ENCODE measurements at regions not wholly inside any gene's neighbourhood (a gene's known extent, or its start where the extent isn't known, plus 50 kb on each side); places are given as distances from the start of the nearest gene placed in this dataset.

DNA sequence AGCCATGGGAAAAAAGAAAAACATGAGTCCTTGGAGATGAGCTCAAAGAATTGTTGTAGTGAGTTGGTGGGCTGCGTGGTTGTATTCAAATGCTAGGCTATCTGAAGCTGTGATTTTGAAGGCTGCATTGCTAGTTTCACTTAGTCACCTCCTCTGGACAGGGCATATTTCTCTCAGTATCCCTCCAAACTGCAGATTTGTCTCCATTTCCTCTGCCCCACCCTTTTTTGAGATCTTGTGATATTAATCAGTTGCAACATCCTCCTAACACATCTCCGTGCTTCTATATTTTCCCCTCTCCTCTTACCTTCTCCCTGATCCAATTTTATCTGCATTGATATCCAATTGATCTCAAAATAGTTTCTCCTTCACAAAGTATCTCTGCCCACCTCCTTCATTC lies 1048.0 kb upstream of the WWC1 start:
- H3K27ac ChIP-seq (ENCODE audit: low read depth, low read length): no peak overlapping the region
- H3K4me1 ChIP-seq (ENCODE audit: control insufficient read depth, insufficient read depth, low read length): no peaks in the 10 kb centered on the region
- no peaks in the 10 kb centered on the region for H3K36me3 ChIP-seq (ENCODE audit: control insufficient read depth, insufficient read depth, low read length)
- no peak overlapping the region for H3K9ac ChIP-seq (ENCODE audit: low read length)
- no peaks in the 10 kb centered on the region for H3K27me3 ChIP-seq (ENCODE audit: control insufficient read depth, insufficient read depth, low read length)
- H3K4me3 ChIP-seq (ENCODE audit: low read length): no peak overlapping the region

GRCh38 chr5:167244583-167244982 lies 1046.9 kb upstream of the WWC1 start:
- H3K4me1 ChIP-seq (ENCODE audit: control insufficient read depth, insufficient read depth, low read length): no peaks in the 10 kb centered on the region

DNA sequence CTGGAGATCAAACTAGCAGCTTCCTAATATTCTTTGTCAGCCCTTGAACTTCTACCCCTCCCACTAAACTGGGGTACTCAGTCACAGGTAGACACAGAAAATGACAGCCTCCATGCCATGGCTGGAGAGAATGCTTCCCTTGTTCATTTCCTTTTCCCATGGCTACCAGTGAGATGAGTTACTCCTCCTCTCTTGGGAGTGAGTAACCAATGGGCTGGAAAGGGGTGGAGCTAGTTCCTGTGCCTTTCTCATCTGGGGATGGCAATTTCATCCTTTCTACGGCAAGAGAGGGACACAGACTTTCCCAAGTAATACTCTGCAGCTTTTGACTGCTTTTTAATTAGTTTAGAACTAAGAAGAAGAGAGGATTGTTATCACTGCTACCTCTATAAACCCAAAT lies 1045.6 kb upstream of the WWC1 start:
- Histone ChIP-seq H3K4me1 (ENCODE audit: control insufficient read depth, insufficient read depth, low read length) (no peaks in the 10 kb centered on the region), H3K9ac (ENCODE audit: low read length) (no peak overlapping the region), H3K27ac (ENCODE audit: low read depth, low read length) (no peak overlapping the region), H3K36me3 (ENCODE audit: control insufficient read depth, insufficient read depth, low read length) (no peaks in the 10 kb centered on the region), H3K27me3 (ENCODE audit: control insufficient read depth, insufficient read depth, low read length) (no peaks in the 10 kb centered on the region), H3K4me3 (ENCODE audit: low read length) (no peak overlapping the region)

More at GRCh38 chr5:167244583-167244982, 1046.9 kb upstream of the WWC1 start:
- no peak overlapping the region for H3K4me3 ChIP-seq (ENCODE audit: low read length)
- no peaks in the 10 kb centered on the region for H3K36me3 ChIP-seq (ENCODE audit: control insufficient read depth, insufficient read depth, low read length)
- no peaks in the 10 kb centered on the region for H3K27me3 ChIP-seq (ENCODE audit: control insufficient read depth, insufficient read depth, low read length)
- no peak overlapping the region for H3K9ac ChIP-seq (ENCODE audit: low read length)
- H3K27ac ChIP-seq (ENCODE audit: low read depth, low read length): no peak overlapping the region

DNA sequence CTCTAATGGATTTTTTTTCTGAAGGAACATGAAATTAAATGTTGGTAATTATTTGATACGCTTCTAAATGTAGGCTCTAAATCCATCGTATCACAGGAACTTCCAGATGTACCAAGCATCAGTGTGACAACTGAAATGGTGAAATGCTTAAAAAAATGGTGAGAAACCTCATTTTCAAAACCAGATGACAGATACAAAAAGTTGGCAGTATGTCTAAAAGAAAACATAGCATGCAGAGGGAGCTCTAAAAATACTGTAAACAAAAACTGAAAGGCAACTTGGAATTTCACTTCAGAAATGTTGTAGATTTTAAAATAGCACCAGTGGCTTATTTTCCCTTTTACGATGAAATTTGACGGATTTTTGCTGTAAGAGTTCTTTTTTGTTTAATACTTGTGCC lies 1043.6 kb upstream of the WWC1 start:
- no peak overlapping the region for H3K9ac ChIP-seq (ENCODE audit: low read length)
- H3K36me3 ChIP-seq (ENCODE audit: control insufficient read depth, insufficient read depth, low read length): no peaks in the 10 kb centered on the region
- H3K27me3 ChIP-seq (ENCODE audit: control insufficient read depth, insufficient read depth, low read length): no peaks in the 10 kb centered on the region
- H3K4me1 ChIP-seq (ENCODE audit: control insufficient read depth, insufficient read depth, low read length): no peaks in the 10 kb centered on the region
- H3K27ac ChIP-seq (ENCODE audit: low read depth, low read length): no peak overlapping the region
- H3K4me3 ChIP-seq (ENCODE audit: low read length): no peak overlapping the region

DNA sequence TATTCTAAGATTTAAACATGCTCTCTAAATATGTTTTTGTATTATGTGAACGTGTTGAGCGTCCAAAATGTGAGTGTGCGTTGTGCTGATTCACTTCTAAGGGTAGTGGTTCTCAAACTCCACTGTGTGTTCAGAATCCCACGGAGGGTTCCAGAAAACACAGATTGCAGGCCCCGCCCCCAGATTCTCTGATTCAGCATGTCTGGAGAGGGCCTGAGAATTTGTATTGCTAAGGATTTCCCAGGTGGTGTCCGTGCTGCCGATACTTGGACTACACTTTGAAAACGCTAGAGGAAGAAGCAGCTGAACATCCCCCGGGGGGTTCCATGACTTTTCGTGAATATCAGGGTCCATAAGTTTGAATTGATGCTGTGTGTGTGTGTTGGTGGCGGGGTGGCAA lies 1043.2 kb upstream of the WWC1 start:
- Histone ChIP-seq H3K9ac (ENCODE audit: low read length) (no peak overlapping the region), H3K27me3 (ENCODE audit: control insufficient read depth, insufficient read depth, low read length) (no peaks in the 10 kb centered on the region), H3K4me3 (ENCODE audit: low read length) (no peak overlapping the region), H3K4me1 (ENCODE audit: control insufficient read depth, insufficient read depth, low read length) (no peaks in the 10 kb centered on the region), H3K27ac (ENCODE audit: low read depth, low read length) (no peak overlapping the region), H3K36me3 (ENCODE audit: control insufficient read depth, insufficient read depth, low read length) (no peaks in the 10 kb centered on the region)

DNA sequence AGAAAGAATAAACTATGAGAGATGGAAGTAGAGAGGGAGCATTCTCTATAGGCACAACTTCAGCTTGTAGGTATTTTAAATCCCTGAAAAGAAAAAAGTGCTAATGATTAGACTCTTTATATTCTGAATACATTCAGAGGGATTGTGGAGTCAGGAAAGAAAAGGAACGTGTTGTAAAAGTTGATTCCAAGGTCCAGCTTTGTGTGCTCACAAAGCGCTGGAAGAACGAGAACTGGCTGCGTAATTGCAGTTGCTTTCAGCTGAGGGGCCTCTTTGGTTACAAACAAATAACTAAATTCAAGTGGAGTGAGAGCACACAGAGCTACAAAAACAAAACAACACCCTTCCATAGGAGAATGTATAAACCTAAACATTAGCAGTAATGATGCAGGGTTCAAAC lies 1040.4 kb upstream of the WWC1 start:
- Histone ChIP-seq H3K27ac (ENCODE audit: low read depth, low read length) (no peak overlapping the region), H3K4me1 (ENCODE audit: control insufficient read depth, insufficient read depth, low read length) (no peaks in the 10 kb centered on the region), H3K9ac (ENCODE audit: low read length) (no peak overlapping the region), H3K27me3 (ENCODE audit: control insufficient read depth, insufficient read depth, low read length) (no peaks in the 10 kb centered on the region), H3K36me3 (ENCODE audit: control insufficient read depth, insufficient read depth, low read length) (no peaks in the 10 kb centered on the region), H3K4me3 (ENCODE audit: low read length) (no peak overlapping the region)

DNA sequence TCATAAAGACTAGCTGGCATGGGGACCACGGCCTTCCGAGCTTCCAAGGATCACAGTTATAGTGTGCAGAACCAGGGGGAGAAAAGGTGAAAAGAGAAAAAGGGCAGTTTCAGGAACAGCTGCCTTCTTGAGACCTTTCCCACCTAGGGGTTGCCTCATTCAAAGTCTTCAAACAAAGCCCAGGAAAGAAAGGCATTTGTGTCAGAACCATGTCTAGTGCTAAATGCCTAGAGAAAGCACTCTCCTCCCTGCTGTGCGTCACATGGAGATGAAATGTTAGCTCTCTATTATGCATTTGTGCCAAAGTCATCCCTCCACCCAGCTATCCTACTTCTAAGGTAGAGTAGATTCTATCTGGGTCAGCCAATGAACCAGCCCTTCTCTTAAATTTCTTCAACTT lies 1037.3 kb upstream of the WWC1 start:
- Histone ChIP-seq H3K27ac (ENCODE audit: low read depth, low read length) (no peak overlapping the region), H3K9ac (ENCODE audit: low read length) (no peak overlapping the region), H3K4me3 (ENCODE audit: low read length) (no peak overlapping the region), H3K36me3 (ENCODE audit: control insufficient read depth, insufficient read depth, low read length) (no peaks in the 10 kb centered on the region), H3K4me1 (ENCODE audit: control insufficient read depth, insufficient read depth, low read length) (no peaks in the 10 kb centered on the region), H3K27me3 (ENCODE audit: control insufficient read depth, insufficient read depth, low read length) (no peaks in the 10 kb centered on the region)

GRCh38 chr5:167255926-167256325 lies 1035.5 kb upstream of the WWC1 start:
- H3K27me3 ChIP-seq (ENCODE audit: control insufficient read depth, insufficient read depth, low read length): no peaks in the 10 kb centered on the region
- H3K9ac ChIP-seq (ENCODE audit: low read length): no peak overlapping the region
- no peaks in the 10 kb centered on the region for H3K36me3 ChIP-seq (ENCODE audit: control insufficient read depth, insufficient read depth, low read length)
- H3K27ac ChIP-seq (ENCODE audit: low read depth, low read length): no peak overlapping the region
- no peak overlapping the region for H3K4me3 ChIP-seq (ENCODE audit: low read length)
- H3K4me1 ChIP-seq (ENCODE audit: control insufficient read depth, insufficient read depth, low read length): no peaks in the 10 kb centered on the region

DNA sequence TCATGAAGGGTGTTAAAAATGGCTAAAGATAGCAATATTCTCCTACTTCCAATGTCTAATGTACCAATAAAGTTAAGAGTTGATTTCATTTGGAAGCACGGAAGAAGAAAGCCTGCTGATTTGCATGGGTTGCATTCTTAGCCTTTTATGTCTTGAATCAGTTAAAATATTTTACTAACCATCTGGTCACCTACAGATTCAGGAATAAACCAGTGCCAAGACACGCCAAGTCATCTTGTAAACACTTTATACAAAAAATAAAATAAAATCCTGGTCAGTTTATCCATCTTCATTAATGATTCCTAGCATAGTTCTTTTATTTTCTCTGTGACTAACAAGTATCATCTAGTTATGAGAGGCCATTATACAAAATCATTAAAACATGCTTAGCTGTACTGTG lies 1031.6 kb upstream of the WWC1 start:
- H3K4me3 ChIP-seq (ENCODE audit: low read length): no peak overlapping the region
- no peaks in the 10 kb centered on the region for H3K4me1 ChIP-seq (ENCODE audit: control insufficient read depth, insufficient read depth, low read length)
- no peaks in the 10 kb centered on the region for H3K27me3 ChIP-seq (ENCODE audit: control insufficient read depth, insufficient read depth, low read length)
- no peak overlapping the region for H3K27ac ChIP-seq (ENCODE audit: low read depth, low read length)
- H3K9ac ChIP-seq (ENCODE audit: low read length): no peak overlapping the region
- H3K36me3 ChIP-seq (ENCODE audit: control insufficient read depth, insufficient read depth, low read length): no peaks in the 10 kb centered on the region

DNA sequence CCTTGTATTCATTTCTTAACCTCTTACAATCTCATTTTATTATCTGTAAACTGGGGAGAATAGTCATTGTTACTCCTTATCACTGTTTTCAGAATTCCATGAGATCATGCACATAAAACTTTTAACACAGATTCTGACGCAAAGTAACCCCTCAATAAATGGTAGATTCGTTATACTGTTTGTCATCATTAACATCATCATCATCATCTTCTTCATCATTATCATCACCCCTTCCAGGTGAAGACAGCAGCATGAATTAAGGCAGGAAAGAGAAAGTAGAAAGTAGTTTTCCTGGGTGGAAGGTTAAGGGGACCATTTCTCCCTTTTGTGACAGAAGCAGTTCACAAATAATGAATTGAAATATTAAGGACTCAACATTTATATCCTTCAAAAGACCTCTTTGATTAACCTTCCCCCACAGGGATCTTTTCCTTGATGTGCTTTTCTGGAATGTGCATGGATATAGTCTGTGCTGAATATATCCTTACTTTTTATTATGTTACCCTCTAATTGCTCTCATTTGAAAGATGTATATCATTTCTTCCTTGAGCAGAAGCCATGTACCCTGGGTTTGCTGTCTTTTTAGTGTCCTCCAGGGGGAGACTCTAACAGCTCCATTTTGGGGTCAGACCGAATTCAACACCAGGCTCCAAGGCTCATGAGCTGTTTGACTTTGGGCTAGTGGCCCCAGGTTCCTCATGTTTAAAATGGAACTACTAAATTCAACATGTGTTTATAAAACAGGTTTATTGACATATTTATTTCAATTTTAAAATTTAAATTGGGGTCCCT lies 1029.9 kb upstream of the WWC1 start:
- H3K4me3 ChIP-seq (ENCODE audit: low read length): no peak overlapping the region
- H3K36me3 ChIP-seq (ENCODE audit: control insufficient read depth, insufficient read depth, low read length): no peaks in the 10 kb centered on the region
- H3K4me1 ChIP-seq (ENCODE audit: control insufficient read depth, insufficient read depth, low read length): no peaks in the 10 kb centered on the region
- no peaks in the 10 kb centered on the region for H3K27me3 ChIP-seq (ENCODE audit: control insufficient read depth, insufficient read depth, low read length)
- H3K27ac ChIP-seq (ENCODE audit: low read depth, low read length): no peak overlapping the region
- H3K9ac ChIP-seq (ENCODE audit: low read length): no peak overlapping the region

DNA sequence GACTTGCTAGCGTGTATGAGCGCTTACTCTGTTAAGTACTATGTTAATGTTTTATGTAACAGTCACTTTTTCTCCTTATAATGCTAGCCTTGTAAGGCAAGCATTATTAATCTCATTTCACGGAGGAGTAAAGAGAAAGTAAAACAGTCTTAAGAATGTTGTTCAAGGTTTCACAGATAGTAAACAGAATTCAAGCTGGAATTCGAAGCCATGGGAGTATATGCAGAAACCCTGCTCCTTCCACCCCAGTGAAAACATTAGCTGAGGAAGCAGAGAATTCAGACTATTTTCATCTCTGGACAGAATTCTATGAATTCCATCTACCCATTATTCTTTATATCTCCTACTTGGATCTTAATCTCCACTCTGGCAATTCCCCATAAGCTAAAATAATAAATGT lies 1028.3 kb upstream of the WWC1 start:
- H3K27me3 ChIP-seq (ENCODE audit: control insufficient read depth, insufficient read depth, low read length): no peaks in the 10 kb centered on the region
- H3K4me1 ChIP-seq (ENCODE audit: control insufficient read depth, insufficient read depth, low read length): no peaks in the 10 kb centered on the region
- no peak overlapping the region for H3K4me3 ChIP-seq (ENCODE audit: low read length)
- H3K27ac ChIP-seq (ENCODE audit: low read depth, low read length): no peak overlapping the region
- H3K36me3 ChIP-seq (ENCODE audit: control insufficient read depth, insufficient read depth, low read length): no peaks in the 10 kb centered on the region
- H3K9ac ChIP-seq (ENCODE audit: low read length): no peak overlapping the region

- Histone ChIP-seq H3K36me3 (ENCODE audit: control insufficient read depth, insufficient read depth, low read length) (no peaks in the 10 kb centered on the region), H3K27ac (ENCODE audit: low read depth, low read length) (no peak overlapping the region), H3K27me3 (ENCODE audit: control insufficient read depth, insufficient read depth, low read length) (no peaks in the 10 kb centered on the region), H3K4me3 (ENCODE audit: low read length) (no peak overlapping the region), H3K4me1 (ENCODE audit: control insufficient read depth, insufficient read depth, low read length) (no peaks in the 10 kb centered on the region), H3K9ac (ENCODE audit: low read length) (no peak overlapping the region)
Observed at GRCh38 chr5:167264348-167264747, 1027.1 kb upstream of the WWC1 start.

- Histone ChIP-seq H3K27ac (ENCODE audit: low read depth, low read length) (no peak overlapping the region), H3K4me3 (ENCODE audit: low read length) (no peak overlapping the region), H3K36me3 (ENCODE audit: control insufficient read depth, insufficient read depth, low read length) (no peaks in the 10 kb centered on the region), H3K4me1 (ENCODE audit: control insufficient read depth, insufficient read depth, low read length) (no peaks in the 10 kb centered on the region), H3K9ac (ENCODE audit: low read length) (no peak overlapping the region), H3K27me3 (ENCODE audit: control insufficient read depth, insufficient read depth, low read length) (no peaks in the 10 kb centered on the region)
Observed at GRCh38 chr5:167268337-167268736, 1023.1 kb upstream of the WWC1 start.

Measured in rectal smooth muscle tissue (tissue), 1 donor.